HT-29 (cell line): ENCODE measurements at regions not wholly inside any gene's neighbourhood (a gene's known extent, or its start where the extent isn't known, plus 50 kb on each side); places are given as distances from the start of the nearest gene placed in this dataset.
A peak's percentile ranks its signal among the peaks of the same experiment; 100 is the strongest.

ENCODE experiments used
- DNase-seq: peaks from one replicate; pipeline ENCODE4 v3.0.0-alpha.2; 2015; ENCODE audit warnings: low spot score

- DNase-seq = no peak
Observed at GRCh38 chr4:56286763-56287162, 100.5 kb downstream of the AASDH start.

- no peak for DNase-seq
Observed at GRCh38 chr4:56283375-56283774, 103.9 kb downstream of the AASDH start.

GRCh38 chr4:56282004-56282403 is 105.3 kb downstream of the AASDH start:
- no peak for DNase-seq

GRCh38 chr4:56276547-56276946 is 110.7 kb downstream of the AASDH start:
- no peak for DNase-seq

- DNase-seq = no peak
Observed at GRCh38 chr4:56273391-56273790, 113.9 kb downstream of the AASDH start.

GRCh38 chr4:56272927-56273326 is 114.4 kb downstream of the AASDH start:
- DNase-seq = no peak

- DNase-seq = no peak
Observed at GRCh38 chr4:56272003-56272402, 115.3 kb downstream of the AASDH start.

- DNase-seq = peak; percentile 53
Observed at GRCh38 chr4:56271131-56271530, 116.2 kb downstream of the AASDH start.

GRCh38 chr4:56267558-56267957 is 119.7 kb downstream of the AASDH start:
- no peak for DNase-seq

GRCh38 chr4:56264873-56265272 is 122.4 kb downstream of the AASDH start:
- no peak for DNase-seq

GRCh38 chr4:56261027-56261426 is 126.3 kb downstream of the AASDH start:
- DNase-seq = no peak

- no peak for DNase-seq
Observed at GRCh38 chr4:56260320-56260719, 127.0 kb downstream of the AASDH start.

- DNase-seq = no peak
Observed at GRCh38 chr4:56259655-56260054, 127.6 kb downstream of the AASDH start.

GRCh38 chr4:56255820-56256219 is 131.5 kb downstream of the AASDH start:
- DNase-seq = no peak

- DNase-seq = no peak
Observed at GRCh38 chr4:56253666-56254305, 133.5 kb downstream of the AASDH start.

- no peak for DNase-seq
Observed at GRCh38 chr4:56252561-56253152, 134.6 kb downstream of the AASDH start.

GRCh38 chr4:56251556-56251955 is 135.7 kb downstream of the AASDH start:
- DNase-seq = no peak

- DNase-seq = no peak
Observed at GRCh38 chr4:56250776-56251175, 136.5 kb downstream of the AASDH start.

GRCh38 chr4:56247646-56248045 is 139.6 kb downstream of the AASDH start:
- DNase-seq = no peak

- no peak for DNase-seq
Observed at GRCh38 chr4:56246233-56246610, 141.1 kb downstream of the AASDH start.

- no peak for DNase-seq
Observed at GRCh38 chr4:56245547-56246232, 141.6 kb downstream of the AASDH start.

- no peak for DNase-seq
Observed at GRCh38 chr4:56244681-56245080, 142.6 kb downstream of the AASDH start.

GRCh38 chr4:56243107-56243506 is 144.2 kb downstream of the AASDH start:
- DNase-seq = no peak
